ENCODE measurements at regions not wholly inside any gene's neighbourhood (a gene's known extent, or its start where the extent isn't known, plus 50 kb on each side); places are given as distances from the start of the nearest gene placed in this dataset.

DNA sequence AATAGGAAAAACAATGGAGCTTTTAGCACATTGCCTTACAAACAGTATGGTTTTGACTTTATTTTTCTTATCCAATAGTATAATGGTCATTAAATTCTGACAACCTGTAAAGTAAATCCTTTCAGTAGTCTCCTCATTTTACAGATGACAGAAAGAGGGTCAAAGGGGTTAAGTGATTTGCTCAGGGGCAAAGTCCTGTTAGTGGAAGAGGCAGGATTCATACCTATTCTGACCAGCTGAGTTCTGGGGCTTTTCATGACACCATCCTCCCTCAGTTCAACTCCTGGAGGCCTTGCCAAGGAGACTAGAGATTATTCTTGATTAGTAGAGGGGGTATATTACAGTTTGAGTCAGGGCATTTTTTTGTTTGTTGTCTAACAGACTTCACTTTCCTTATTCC, 278.7 kb upstream of the DUSP10 start:
- H3K4me3 ChIP-seq (ENCODE audit: low read depth, low read length): no peak overlapping the region
- TF ChIP-seq, protein P1, sequence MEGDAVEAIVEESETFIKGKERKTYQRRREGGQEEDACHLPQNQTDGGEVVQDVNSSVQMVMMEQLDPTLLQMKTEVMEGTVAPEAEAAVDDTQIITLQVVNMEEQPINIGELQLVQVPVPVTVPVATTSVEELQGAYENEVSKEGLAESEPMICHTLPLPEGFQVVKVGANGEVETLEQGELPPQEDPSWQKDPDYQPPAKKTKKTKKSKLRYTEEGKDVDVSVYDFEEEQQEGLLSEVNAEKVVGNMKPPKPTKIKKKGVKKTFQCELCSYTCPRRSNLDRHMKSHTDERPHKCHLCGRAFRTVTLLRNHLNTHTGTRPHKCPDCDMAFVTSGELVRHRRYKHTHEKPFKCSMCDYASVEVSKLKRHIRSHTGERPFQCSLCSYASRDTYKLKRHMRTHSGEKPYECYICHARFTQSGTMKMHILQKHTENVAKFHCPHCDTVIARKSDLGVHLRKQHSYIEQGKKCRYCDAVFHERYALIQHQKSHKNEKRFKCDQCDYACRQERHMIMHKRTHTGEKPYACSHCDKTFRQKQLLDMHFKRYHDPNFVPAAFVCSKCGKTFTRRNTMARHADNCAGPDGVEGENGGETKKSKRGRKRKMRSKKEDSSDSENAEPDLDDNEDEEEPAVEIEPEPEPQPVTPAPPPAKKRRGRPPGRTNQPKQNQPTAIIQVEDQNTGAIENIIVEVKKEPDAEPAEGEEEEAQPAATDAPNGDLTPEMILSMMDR (IDR thresholded peaks at IDR 0.05; ENCODE audit: low read depth, low read length, missing control alignments): no peak
- H3K36me3 ChIP-seq (replicated peaks): no peaks in the 10 kb centered on the region
- H3K27ac ChIP-seq: no peak overlapping the region
- in situ Hi-C loops (cut with HindIII; ENCODE audit: low pct_ligation_motif_present, low sequenced_read_pairs): no loop called here
- no peak for DNase-seq
- H3K27me3 ChIP-seq (replicated peaks): no peaks in the 10 kb centered on the region

DNA sequence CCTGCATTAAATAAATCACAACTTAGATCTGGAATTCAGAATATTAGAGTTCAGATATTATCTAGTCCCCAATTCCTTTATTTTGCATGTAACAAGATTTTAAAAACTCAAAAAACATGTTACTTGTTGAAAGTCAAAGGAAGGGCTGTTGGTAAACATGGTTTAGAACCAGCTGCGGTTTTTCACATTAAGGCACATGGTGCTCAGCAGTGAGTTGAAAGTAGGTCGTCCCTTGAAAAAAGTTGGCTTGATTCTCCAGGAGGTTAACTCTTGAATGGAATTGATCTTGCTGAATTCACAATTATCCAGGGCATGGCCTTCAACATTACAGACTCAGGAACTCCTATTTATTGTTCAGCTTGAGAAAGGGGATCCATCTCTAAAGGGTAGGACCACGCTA, 277.1 kb upstream of the DUSP10 start:
- TF ChIP-seq, protein P1 (IDR thresholded peaks at IDR 0.05; ENCODE audit: low read depth, low read length, missing control alignments): no peak

DNA sequence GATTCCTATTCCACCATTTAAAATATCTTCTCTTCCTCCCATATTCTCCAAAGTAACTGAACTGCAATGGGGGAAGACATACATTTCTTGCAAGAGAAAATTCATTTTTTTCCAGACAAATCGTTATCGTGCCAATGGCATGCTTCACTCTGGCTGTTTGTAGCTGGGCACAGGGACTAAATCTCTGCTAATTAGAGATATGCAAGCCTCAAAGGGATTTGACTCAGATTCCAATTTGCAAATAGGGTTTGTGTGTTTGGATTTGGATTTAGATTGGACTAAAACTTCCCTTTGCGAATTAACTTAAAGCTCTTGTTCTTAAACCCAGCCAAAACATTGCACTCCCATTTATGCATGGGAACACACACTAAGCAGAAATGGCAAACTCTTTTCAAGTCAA, 276.2 kb upstream of the DUSP10 start:
- TF ChIP-seq, protein P1 (IDR thresholded peaks at IDR 0.05; ENCODE audit: low read depth, low read length, missing control alignments): no peak
- in situ Hi-C loops (cut with HindIII; ENCODE audit: low pct_ligation_motif_present, low sequenced_read_pairs): no loop called here
- DNase-seq: no peak

More for the DNA sequence above, 277.1 kb upstream of the DUSP10 start:
- H3K27ac ChIP-seq: no peak overlapping the region
- no peak for DNase-seq
- H3K4me3 ChIP-seq (ENCODE audit: low read depth, low read length): no peak overlapping the region
- no peaks in the 10 kb centered on the region for H3K36me3 ChIP-seq (replicated peaks)
- no peaks in the 10 kb centered on the region for H3K27me3 ChIP-seq (replicated peaks)
- in situ Hi-C loops (cut with HindIII; ENCODE audit: low pct_ligation_motif_present, low sequenced_read_pairs): no loop called here

DNA sequence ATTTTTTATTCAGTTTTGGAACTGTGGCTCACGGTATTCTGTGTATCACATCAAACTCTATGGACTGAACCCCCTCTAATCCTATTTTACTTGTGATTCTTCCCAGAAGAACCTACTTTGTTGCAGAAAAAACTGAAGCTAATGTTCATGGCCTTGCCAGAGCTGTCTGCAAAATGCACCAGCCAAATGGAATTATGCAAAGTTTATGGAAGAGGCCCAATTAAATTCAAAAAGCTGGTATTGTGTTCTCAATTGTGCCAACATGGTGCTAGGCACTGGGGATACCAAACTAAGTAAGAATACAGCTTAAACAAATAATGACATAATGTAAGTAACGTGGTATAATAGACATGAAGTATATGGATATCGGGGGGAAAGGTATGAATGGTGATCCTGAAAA, 273.8 kb upstream of the DUSP10 start:
- no peak overlapping the region for H3K4me3 ChIP-seq (ENCODE audit: low read depth, low read length)
- in situ Hi-C loops (cut with HindIII; ENCODE audit: low pct_ligation_motif_present, low sequenced_read_pairs): no loop called here
- no peak overlapping the region for H3K27ac ChIP-seq
- H3K36me3 ChIP-seq (replicated peaks): no peaks in the 10 kb centered on the region
- TF ChIP-seq, protein P1 (IDR thresholded peaks at IDR 0.05; ENCODE audit: low read depth, low read length, missing control alignments): no peak
- no peak for DNase-seq
- H3K27me3 ChIP-seq (replicated peaks): no peaks in the 10 kb centered on the region

More for the DNA sequence above, 276.2 kb upstream of the DUSP10 start:
- no peaks in the 10 kb centered on the region for H3K36me3 ChIP-seq (replicated peaks)
- H3K27me3 ChIP-seq (replicated peaks): no peaks in the 10 kb centered on the region
- no peak overlapping the region for H3K27ac ChIP-seq
- no peak overlapping the region for H3K4me3 ChIP-seq (ENCODE audit: low read depth, low read length)

DNA sequence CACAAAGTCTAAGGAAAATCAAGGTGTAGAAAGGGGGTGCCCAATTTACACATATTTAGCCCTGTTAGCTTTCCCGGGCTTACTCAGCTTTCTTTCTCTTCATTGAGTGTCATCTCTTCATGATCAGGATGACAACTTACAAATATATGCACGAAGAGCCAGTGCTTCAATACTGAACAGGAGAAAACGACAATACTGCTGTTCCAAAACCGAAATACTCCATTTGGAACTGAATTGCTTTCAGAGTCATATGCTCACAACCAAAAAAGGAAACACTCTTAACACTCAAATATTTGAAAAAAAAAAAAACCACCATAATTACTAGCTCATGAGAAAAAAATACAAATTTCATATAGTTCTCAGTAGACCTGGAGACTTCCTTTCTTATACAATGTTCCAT, 272.1 kb upstream of the DUSP10 start:
- Histone ChIP-seq H3K27ac (no peak overlapping the region), H3K4me3 (ENCODE audit: low read depth, low read length) (no peak overlapping the region), H3K36me3 (replicated peaks) (no peaks in the 10 kb centered on the region), H3K27me3 (replicated peaks) (no peaks in the 10 kb centered on the region)
- TF ChIP-seq, protein P1 (IDR thresholded peaks at IDR 0.05; ENCODE audit: low read depth, low read length, missing control alignments): no peak
- no peak for DNase-seq
- in situ Hi-C loops (cut with HindIII; ENCODE audit: low pct_ligation_motif_present, low sequenced_read_pairs): no loop called here

DNA sequence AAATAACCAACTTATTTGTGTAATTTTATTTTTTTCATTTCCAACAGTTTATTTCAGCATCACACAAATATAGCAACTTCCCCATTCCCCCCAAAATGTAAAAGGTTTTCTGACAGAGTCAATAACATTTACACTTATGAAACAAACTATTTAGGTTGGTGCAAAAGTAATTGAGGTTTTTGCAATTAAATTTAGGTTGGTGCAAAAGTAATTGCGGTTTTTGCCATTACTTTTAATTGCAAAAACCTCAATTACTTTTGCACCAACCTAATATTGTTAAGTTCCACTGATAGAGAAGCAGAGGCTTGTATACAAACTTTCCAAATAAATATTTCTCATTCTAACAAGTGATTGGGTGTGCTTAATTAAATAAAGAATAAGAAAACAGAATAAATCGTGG, 270.9 kb upstream of the DUSP10 start:
- Histone ChIP-seq H3K4me3 (ENCODE audit: low read depth, low read length) (no peak overlapping the region), H3K36me3 (replicated peaks) (no peaks in the 10 kb centered on the region), H3K27ac (no peak overlapping the region), H3K27me3 (replicated peaks) (no peaks in the 10 kb centered on the region)
- in situ Hi-C loops (cut with HindIII; ENCODE audit: low pct_ligation_motif_present, low sequenced_read_pairs): no loop called here
- TF ChIP-seq, protein P1 (IDR thresholded peaks at IDR 0.05; ENCODE audit: low read depth, low read length, missing control alignments): no peak
- no peak for DNase-seq

Measured in brain microvascular endothelial cell (primary cell).